ENCODE measurements at regions not wholly inside any gene's neighbourhood (a gene's known extent, or its start where the extent isn't known, plus 50 kb on each side); places are given as distances from the start of the nearest gene placed in this dataset.
"Not testable (repeated sequence)": the region's sequence is repeated elsewhere in the genome, so short reads cannot be mapped to it uniquely, and the experiment has no call there.

GRCh38 chr4:60729194-60729593, 470.9 kb upstream of the ADGRL3 start:
- no peaks in the 10 kb centered on the region for H3K36me3 Mint-ChIP-seq (ENCODE audit: low read depth)
- no peak overlapping the region for H3K4me2 ChIP-seq
- H3K27ac ChIP-seq (ENCODE audit: low read depth): no peak overlapping the region
- no peaks in the 10 kb centered on the region for H3K79me2 ChIP-seq (replicated peaks; ENCODE audit: insufficient read depth)
- no peaks in the 10 kb centered on the region; the same call in 2 of the 3 replicates for H3K9me3 Mint-ChIP-seq
- no peaks in the 10 kb centered on the region for H3F3A ChIP-seq (replicated peaks; ENCODE audit: low read depth)
- H2AFZ ChIP-seq: no peak overlapping the region
- TF ChIP-seq JUNB (IDR thresholded peaks at IDR 0.05; ENCODE audit: unreplicated experiment) (no peak), NANOG (IDR thresholded peaks at IDR 0.05; ENCODE audit: borderline replicate concordance) (no peak), EZH2 (IDR thresholded peaks at IDR 0.05; ENCODE audit: low read depth, unreplicated experiment) (no peak), REST (IDR thresholded peaks at IDR 0.05; ENCODE audit: unreplicated experiment) (no peak), STAT1 (IDR thresholded peaks at IDR 0.05; ENCODE audit: unreplicated experiment) (no peak), CTCF (conservative IDR thresholded peaks at IDR 0.05; ENCODE audit: low read depth in 2 of 2) (no peak), ZNF114 (CRISPR knock-in tag; IDR thresholded peaks at IDR 0.05) (no peak), EZH2phosphoT487 (IDR thresholded peaks at IDR 0.05; ENCODE audit: unreplicated experiment) (no peak), ZNF462 (CRISPR knock-in tag; IDR thresholded peaks at IDR 0.05) (no peak), POLR2AphosphoS5 (IDR thresholded peaks at IDR 0.05; ENCODE audit: low read depth) (no peak)
- no peaks in the 10 kb centered on the region for H3K4me1 ChIP-seq (ENCODE audit: insufficient read depth)
- ATAC-seq: no peak
- no peaks in the 10 kb centered on the region for H3K4me1 Mint-ChIP-seq
- no peaks in the 10 kb centered on the region for H3K9me2 ChIP-seq (ENCODE audit: insufficient read depth)
- no peaks in the 10 kb centered on the region for H3K27me3 Mint-ChIP-seq (ENCODE audit: insufficient read depth, low read depth, poor library complexity)
- no peaks in the 10 kb centered on the region for H3K36me3 ChIP-seq (ENCODE audit: insufficient read depth)
- H3K27me3 ChIP-seq (ENCODE audit: insufficient read depth): no peaks in the 10 kb centered on the region
- H3K4me3 Mint-ChIP-seq: no peak overlapping the region
- H3K27ac Mint-ChIP-seq: no peak overlapping the region
- DNase-seq (ENCODE audit: low spot score): no peak
- H4K20me1 ChIP-seq (replicated peaks; ENCODE audit: insufficient read depth): no peaks in the 10 kb centered on the region
- no peak overlapping the region for H3K4me3 ChIP-seq

- H3K36me3 ChIP-seq (ENCODE audit: insufficient read depth); H4K20me1 ChIP-seq (replicated peaks; ENCODE audit: insufficient read depth); H3K9me3 Mint-ChIP-seq; H3K27ac ChIP-seq (ENCODE audit: low read depth); H3K4me2 ChIP-seq; ATAC-seq; H3K36me3 Mint-ChIP-seq (ENCODE audit: low read depth); H3K4me3 Mint-ChIP-seq; DNase-seq (ENCODE audit: low spot score); H3K79me2 ChIP-seq (replicated peaks; ENCODE audit: insufficient read depth); H3K4me3 ChIP-seq; H3K27ac Mint-ChIP-seq; H3K4me1 ChIP-seq (ENCODE audit: insufficient read depth); H3K4me1 Mint-ChIP-seq; H3K27me3 Mint-ChIP-seq (ENCODE audit: insufficient read depth, low read depth, poor library complexity); H2AFZ ChIP-seq; H3K9me2 ChIP-seq (ENCODE audit: insufficient read depth); H3K27me3 ChIP-seq (ENCODE audit: insufficient read depth); H3F3A ChIP-seq (replicated peaks; ENCODE audit: low read depth): not testable (repeated sequence)
These were observed 470.4 kb upstream of the ADGRL3 start for GRCh38 chr4:60729764-60730163.
